Neutrophil (primary cell): ENCODE measurements at regions not wholly inside any gene's neighbourhood (a gene's known extent, or its start where the extent isn't known, plus 50 kb on each side); places are given as distances from the start of the nearest gene placed in this dataset.

Source experiments
- H3K27ac ChIP-seq: fragments of 200-600 bp; sonication (generic); 2 replicates; pipeline ENCODE4 v1.5.1; 2016; ENCODE audit warnings: mild to moderate bottlenecking, moderate library complexity
- H3K27me3 ChIP-seq: fragments of 200-600 bp; sonication (generic); 2 replicates; pipeline ENCODE4 v1.6.0; 2016; ENCODE audit warnings: mild to moderate bottlenecking
- H3K36me3 ChIP-seq: fragments of 200-600 bp; sonication (generic); 2 replicates; pipeline ENCODE4 v1.5.1; 2017
- H3K4me1 ChIP-seq, 2 experiments: fragments of 200-600 bp in 1 of 2; sonication (generic) in 1 of 2; 1 replicate in 1 of 2; 2 replicates in 1 of 2; pipeline versions ENCODE4 v1.5.1 to v1.6.1; 2013 to 2016; ENCODE audit warnings: low read depth in 1 of 2, low read length in 1 of 2, mild to moderate bottlenecking in 1 of 2, moderate library complexity in 1 of 2; ENCODE audit not compliant: control insufficient read depth in 1 of 2, insufficient read depth in 1 of 2
- H3K4me3 ChIP-seq, 2 experiments: fragments of 200-600 bp in 1 of 2; sonication (generic) in 1 of 2; 1 replicate in 1 of 2; 2 replicates in 1 of 2; pipeline ENCODE4 v1.5.1; 2013 to 2016; ENCODE audit warnings: low read depth in 1 of 2, low read length in 1 of 2, mild to moderate bottlenecking in 1 of 2, moderate library complexity in 1 of 2
- H3K9me3 ChIP-seq: fragments of 200-600 bp; sonication (generic); 2 replicates; pipeline ENCODE4 v1.5.1; 2016
- TF ChIP-seq, protein P1 (sequence below): fragments of 200-600 bp; sonication (generic); IDR thresholded peaks from 2 replicates; pipeline ENCODE4 v1.5.1; 2016; ENCODE audit warnings: antibody characterized with exemption

GRCh38 chr18:41842886-41843285, 112.1 kb upstream of the PIK3C3 start:
- Histone ChIP-seq H3K27ac (no peak overlapping the region), H3K4me1 (no peaks in the 10 kb centered on the region), H3K4me3 (no peak overlapping the region), H3K36me3 (no peaks in the 10 kb centered on the region), H3K9me3 (no peaks in the 10 kb centered on the region), H3K27me3 (no peaks in the 10 kb centered on the region)
- TF ChIP-seq, protein P1, sequence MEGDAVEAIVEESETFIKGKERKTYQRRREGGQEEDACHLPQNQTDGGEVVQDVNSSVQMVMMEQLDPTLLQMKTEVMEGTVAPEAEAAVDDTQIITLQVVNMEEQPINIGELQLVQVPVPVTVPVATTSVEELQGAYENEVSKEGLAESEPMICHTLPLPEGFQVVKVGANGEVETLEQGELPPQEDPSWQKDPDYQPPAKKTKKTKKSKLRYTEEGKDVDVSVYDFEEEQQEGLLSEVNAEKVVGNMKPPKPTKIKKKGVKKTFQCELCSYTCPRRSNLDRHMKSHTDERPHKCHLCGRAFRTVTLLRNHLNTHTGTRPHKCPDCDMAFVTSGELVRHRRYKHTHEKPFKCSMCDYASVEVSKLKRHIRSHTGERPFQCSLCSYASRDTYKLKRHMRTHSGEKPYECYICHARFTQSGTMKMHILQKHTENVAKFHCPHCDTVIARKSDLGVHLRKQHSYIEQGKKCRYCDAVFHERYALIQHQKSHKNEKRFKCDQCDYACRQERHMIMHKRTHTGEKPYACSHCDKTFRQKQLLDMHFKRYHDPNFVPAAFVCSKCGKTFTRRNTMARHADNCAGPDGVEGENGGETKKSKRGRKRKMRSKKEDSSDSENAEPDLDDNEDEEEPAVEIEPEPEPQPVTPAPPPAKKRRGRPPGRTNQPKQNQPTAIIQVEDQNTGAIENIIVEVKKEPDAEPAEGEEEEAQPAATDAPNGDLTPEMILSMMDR, result no peak

- TF ChIP-seq, protein P1, result no peak
- Histone ChIP-seq H3K27ac (no peak overlapping the region), H3K4me1 (no peaks in the 10 kb centered on the region), H3K36me3 (no peaks in the 10 kb centered on the region), H3K9me3 (no peaks in the 10 kb centered on the region), H3K4me3 (no peak overlapping the region), H3K27me3 (no peaks in the 10 kb centered on the region)
These were observed 125.2 kb upstream of the PIK3C3 start for GRCh38 chr18:41829647-41830516.

DNA sequence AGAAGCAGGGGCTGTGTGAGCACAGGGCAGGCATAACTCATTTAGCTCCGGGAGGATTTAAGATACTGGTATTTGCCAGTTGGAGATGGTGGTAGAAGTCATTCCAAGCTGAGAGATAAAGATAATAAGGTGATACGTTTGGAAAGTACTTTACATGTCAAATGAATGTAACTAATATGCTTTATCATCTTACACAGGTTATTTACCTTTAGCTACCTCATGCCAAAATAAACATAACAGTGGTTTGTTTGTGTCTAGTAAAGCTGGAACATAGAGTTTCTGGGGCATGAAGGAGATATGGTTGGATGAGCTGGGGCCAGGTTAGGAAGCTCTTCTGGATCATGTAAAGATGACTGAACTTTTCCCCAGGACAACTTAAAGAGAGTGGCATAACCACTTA, 126.9 kb upstream of the PIK3C3 start:
- H3K9me3 ChIP-seq, result no peaks in the 10 kb centered on the region
- no peaks in the 10 kb centered on the region for H3K4me1 ChIP-seq
- H3K27me3 ChIP-seq, result no peaks in the 10 kb centered on the region
- TF ChIP-seq, protein P1, result no peak
- no peak overlapping the region for H3K4me3 ChIP-seq
- no peak overlapping the region for H3K27ac ChIP-seq
- no peaks in the 10 kb centered on the region for H3K36me3 ChIP-seq

GRCh38 chr18:41820784-41821183, 134.2 kb upstream of the PIK3C3 start:
- Histone ChIP-seq H3K4me1 (no peaks in the 10 kb centered on the region), H3K27ac (no peak overlapping the region), H3K4me3 (no peak overlapping the region), H3K27me3 (no peaks in the 10 kb centered on the region), H3K36me3 (no peaks in the 10 kb centered on the region), H3K9me3 (no peaks in the 10 kb centered on the region)
- TF ChIP-seq, protein P1, result no peak

DNA sequence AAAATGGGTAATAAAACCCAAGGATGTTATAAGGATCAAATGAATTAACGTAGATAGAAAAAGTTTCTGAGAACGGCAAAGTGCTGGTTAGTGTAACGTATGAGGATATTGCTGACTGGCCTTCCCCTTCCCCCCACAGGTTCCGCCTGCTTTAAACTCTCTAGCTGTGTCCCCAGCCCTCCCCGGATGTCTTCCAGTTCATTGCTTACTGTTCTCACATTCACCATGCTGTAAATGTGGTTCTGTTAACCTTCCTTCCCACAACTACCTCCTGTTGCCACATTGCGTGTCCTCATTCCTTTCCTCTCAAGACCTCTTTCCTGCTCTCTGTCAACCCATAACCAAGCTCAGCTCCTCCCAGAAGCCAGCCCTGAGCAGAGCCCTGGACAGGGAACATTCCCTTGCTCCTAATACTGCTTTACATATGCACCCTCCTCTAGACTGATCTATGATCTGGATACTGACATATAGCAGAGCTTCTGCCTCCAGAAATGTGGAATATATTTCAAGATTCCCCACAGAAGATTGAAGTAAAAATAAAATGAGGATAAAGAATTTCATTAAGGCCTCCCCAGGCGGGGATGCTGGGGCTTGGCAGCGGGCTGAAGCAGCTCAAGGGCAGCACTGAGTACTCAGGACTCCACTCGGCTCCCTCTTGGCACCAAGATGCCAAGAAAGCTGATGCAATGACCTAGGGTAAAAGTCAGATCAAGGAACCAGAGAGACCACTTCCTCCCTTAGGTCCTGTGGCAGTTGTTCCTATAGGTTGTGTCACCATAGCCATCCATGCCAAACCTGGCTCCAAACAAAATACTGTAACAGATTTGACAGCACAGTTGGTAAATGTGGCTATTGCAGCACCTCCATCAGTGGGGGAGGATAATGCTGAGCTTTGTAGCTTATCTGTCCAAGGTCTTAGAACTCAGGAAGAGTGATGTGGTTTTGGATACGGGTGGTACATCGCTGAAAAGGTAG, 136.4 kb upstream of the PIK3C3 start:
- H3K27me3 ChIP-seq, result no peaks in the 10 kb centered on the region
- TF ChIP-seq, protein P1, result no peak
- no peak overlapping the region for H3K4me3 ChIP-seq
- H3K4me1 ChIP-seq, result no peaks in the 10 kb centered on the region
- no peaks in the 10 kb centered on the region for H3K36me3 ChIP-seq
- H3K27ac ChIP-seq, result no peak overlapping the region
- no peaks in the 10 kb centered on the region for H3K9me3 ChIP-seq
